Stimulated activated CD8-positive, alpha-beta memory T cell treated with anti-CD3 and anti-CD28 coated beads, Interleukin-15, amount 100 ng/mL, for 24 hours (primary cell): ENCODE measurements at regions not wholly inside any gene's neighbourhood (a gene's known extent, or its start where the extent isn't known, plus 50 kb on each side); places are given as distances from the start of the nearest gene placed in this dataset.

ENCODE experiments used
- DNase-seq: peaks from one replicate; pipeline ENCODE4 v3.0.0-alpha.2; 2020; ENCODE audit warnings: low read depth

GRCh38 chr2:5343785-5344335 is 348.3 kb upstream of the SOX11 start:
- DNase-seq = no peak

- DNase-seq = no peak
Measured at GRCh38 chr2:5352286-5352685, 339.9 kb upstream of the SOX11 start.

- DNase-seq = no peak
Measured at GRCh38 chr2:5353565-5353964, 338.6 kb upstream of the SOX11 start.

GRCh38 chr2:5359397-5359796 is 332.8 kb upstream of the SOX11 start:
- DNase-seq = no peak

GRCh38 chr2:5360081-5360480 is 332.1 kb upstream of the SOX11 start:
- DNase-seq = no peak

GRCh38 chr2:5364361-5364760 is 327.8 kb upstream of the SOX11 start:
- DNase-seq = no peak

- peak; percentile 21 for DNase-seq
Measured at GRCh38 chr2:5365871-5366461, 326.2 kb upstream of the SOX11 start.

- no peak for DNase-seq
Measured at GRCh38 chr2:5367321-5367720, 324.9 kb upstream of the SOX11 start.

- DNase-seq = no peak
Measured at GRCh38 chr2:5368263-5368662, 323.9 kb upstream of the SOX11 start.

GRCh38 chr2:5369510-5369909 is 322.7 kb upstream of the SOX11 start:
- DNase-seq = no peak

GRCh38 chr2:5370158-5370557 is 322.0 kb upstream of the SOX11 start:
- no peak for DNase-seq

GRCh38 chr2:5372141-5372540 is 320.0 kb upstream of the SOX11 start:
- no peak for DNase-seq

- no peak for DNase-seq
Measured at GRCh38 chr2:5373200-5373599, 319.0 kb upstream of the SOX11 start.

- DNase-seq = no peak
Measured at GRCh38 chr2:5374762-5375161, 317.4 kb upstream of the SOX11 start.

GRCh38 chr2:5377323-5377722 is 314.9 kb upstream of the SOX11 start:
- no peak for DNase-seq

GRCh38 chr2:5379811-5380210 is 312.4 kb upstream of the SOX11 start:
- no peak for DNase-seq

- DNase-seq = no peak
Measured at GRCh38 chr2:5385596-5385995, 306.6 kb upstream of the SOX11 start.

- DNase-seq = no peak
Measured at GRCh38 chr2:5387406-5387805, 304.8 kb upstream of the SOX11 start.

GRCh38 chr2:5389740-5390139 is 302.4 kb upstream of the SOX11 start:
- no peak for DNase-seq

- DNase-seq = no peak
Measured at GRCh38 chr2:5391362-5391761, 300.8 kb upstream of the SOX11 start.

- DNase-seq = no peak
Measured at GRCh38 chr2:5392658-5393057, 299.5 kb upstream of the SOX11 start.

GRCh38 chr2:5393474-5393873 is 298.7 kb upstream of the SOX11 start:
- DNase-seq = no peak

GRCh38 chr2:5394223-5394622 is 298.0 kb upstream of the SOX11 start:
- no peak for DNase-seq

GRCh38 chr2:5401115-5401657 is 291.0 kb upstream of the SOX11 start:
- DNase-seq = no peak
